ENCODE measurements at regions not wholly inside any gene's neighbourhood (a gene's known extent, or its start where the extent isn't known, plus 50 kb on each side); places are given as distances from the start of the nearest gene placed in this dataset.

GRCh38 chr14:104428860-104429259, 150.7 kb upstream of the C14orf180 start:
- Histone ChIP-seq H3K4me1 (no peaks in the 10 kb centered on the region), H3K27me3 (peaks cover 0 to 51% of the 10 kb centered on the region in 2 donors), H3K36me3 (no peaks in the 10 kb centered on the region), H3K4me3 (no peak overlapping the region), H3K27ac (no peak overlapping the region), H3K9me3 (no peaks in the 10 kb centered on the region)
- TF ChIP-seq POLR2AphosphoS5 (IDR thresholded peaks at IDR 0.05), result no peak
- TF ChIP-seq CTCF (IDR thresholded peaks at IDR 0.05), result no peak
- no peak for TF ChIP-seq POLR2A (IDR thresholded peaks at IDR 0.05)
- intact Hi-C loops (cut with DNase I; ENCODE audit: low total_unique reads), result no loop called here
- no peak for DNase-seq (ENCODE audit: low spot score in 2 of 2)

GRCh38 chr14:104429291-104429861, 150.2 kb upstream of the C14orf180 start:
- peak in 1 of 2 donors; percentile 44 for DNase-seq (ENCODE audit: low spot score in 2 of 2)
- Histone ChIP-seq H3K4me3 (no peak overlapping the region), H3K9me3 (no peaks in the 10 kb centered on the region), H3K27ac (no peak overlapping the region), H3K36me3 (no peaks in the 10 kb centered on the region), H3K27me3 (peaks cover 0 to 46% of the 10 kb centered on the region in 2 donors), H3K4me1 (no peaks in the 10 kb centered on the region)
- TF ChIP-seq POLR2AphosphoS5 (IDR thresholded peaks at IDR 0.05) (no peak), CTCF (IDR thresholded peaks at IDR 0.05) (no peak), POLR2A (IDR thresholded peaks at IDR 0.05) (no peak)
- intact Hi-C loops (cut with DNase I; ENCODE audit: low total_unique reads), result no loop called here

- Histone ChIP-seq H3K4me1 (no peaks in the 10 kb centered on the region), H3K9me3 (no peaks in the 10 kb centered on the region), H3K27me3 (peaks cover 0 to 28% of the 10 kb centered on the region in 2 donors), H3K27ac (no peak overlapping the region), H3K36me3 (no peaks in the 10 kb centered on the region), H3K4me3 (no peak overlapping the region)
- intact Hi-C loops (cut with DNase I; ENCODE audit: low total_unique reads), result no loop called here
- no peak for DNase-seq (ENCODE audit: low spot score in 2 of 2)
- TF ChIP-seq POLR2A (IDR thresholded peaks at IDR 0.05) (no peak), POLR2AphosphoS5 (IDR thresholded peaks at IDR 0.05) (no peak), CTCF (IDR thresholded peaks at IDR 0.05) (no peak)
Measured at GRCh38 chr14:104431351-104431928, 148.1 kb upstream of the C14orf180 start.

GRCh38 chr14:104431929-104432541, 147.5 kb upstream of the C14orf180 start:
- no peaks in the 10 kb centered on the region for H3K36me3 ChIP-seq
- intact Hi-C loops (cut with DNase I; ENCODE audit: low total_unique reads), result no loop called here
- no peaks in the 10 kb centered on the region for H3K4me1 ChIP-seq
- no peak for DNase-seq (ENCODE audit: low spot score in 2 of 2)
- H3K4me3 ChIP-seq, result no peak overlapping the region
- H3K9me3 ChIP-seq, result no peaks in the 10 kb centered on the region
- TF ChIP-seq CTCF (IDR thresholded peaks at IDR 0.05) (no peak), POLR2AphosphoS5 (IDR thresholded peaks at IDR 0.05) (no peak), POLR2A (IDR thresholded peaks at IDR 0.05) (no peak)
- H3K27me3 ChIP-seq, result peaks cover 0 to 26% of the 10 kb centered on the region in 2 donors
- H3K27ac ChIP-seq, result no peak overlapping the region

GRCh38 chr14:104432611-104433231, 146.8 kb upstream of the C14orf180 start:
- Histone ChIP-seq H3K4me1 (no peaks in the 10 kb centered on the region), H3K9me3 (no peaks in the 10 kb centered on the region), H3K27me3 (peaks cover 0 to 20% of the 10 kb centered on the region in 2 donors), H3K4me3 (no peak overlapping the region), H3K36me3 (no peaks in the 10 kb centered on the region), H3K27ac (no peak overlapping the region)
- intact Hi-C loops (cut with DNase I; ENCODE audit: low total_unique reads), result no loop called here
- no peak for TF ChIP-seq POLR2AphosphoS5 (IDR thresholded peaks at IDR 0.05)
- TF ChIP-seq CTCF (IDR thresholded peaks at IDR 0.05), result no peak
- no peak for TF ChIP-seq POLR2A (IDR thresholded peaks at IDR 0.05)
- DNase-seq (ENCODE audit: low spot score in 2 of 2), result peak in 1 of 2 donors; percentile 47

All from breast epithelium (tissue), 4 donors.